ENCODE measurements at regions not wholly inside any gene's neighbourhood (a gene's known extent, or its start where the extent isn't known, plus 50 kb on each side); places are given as distances from the start of the nearest gene placed in this dataset.

DNA sequence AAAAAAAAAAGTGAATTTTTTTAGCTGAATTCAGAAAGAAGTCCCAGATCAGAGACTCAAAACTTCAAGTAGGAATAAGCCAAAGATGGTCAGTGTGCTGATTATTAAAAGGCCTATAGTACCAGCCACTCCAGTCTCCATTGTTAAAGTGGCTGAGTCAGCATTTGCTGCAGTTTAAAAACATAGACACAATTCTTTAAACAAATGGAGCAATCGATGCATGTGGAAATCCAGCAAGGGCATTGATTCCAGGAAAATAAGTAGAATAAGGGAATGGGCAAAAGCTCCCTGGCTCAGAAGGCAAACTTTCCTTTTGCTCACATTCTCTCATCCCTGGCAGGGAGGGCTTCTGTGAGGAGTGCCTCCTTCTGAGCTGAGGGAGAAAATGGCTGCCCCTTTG, 317.6 kb downstream of the LRIG3 start:
- TF ChIP-seq ZFX (IDR thresholded peaks at IDR 0.05) (no peak), CTCF (conservative IDR thresholded peaks at IDR 0.05) (no peak)
- no peak overlapping the region for H3K27ac ChIP-seq

GRCh38 chr12:58607805-58608204, 312.5 kb downstream of the LRIG3 start:
- H3K27ac ChIP-seq, result no peak overlapping the region
- TF ChIP-seq CTCF (conservative IDR thresholded peaks at IDR 0.05), result no peak
- no peak for TF ChIP-seq ZFX (IDR thresholded peaks at IDR 0.05)

DNA sequence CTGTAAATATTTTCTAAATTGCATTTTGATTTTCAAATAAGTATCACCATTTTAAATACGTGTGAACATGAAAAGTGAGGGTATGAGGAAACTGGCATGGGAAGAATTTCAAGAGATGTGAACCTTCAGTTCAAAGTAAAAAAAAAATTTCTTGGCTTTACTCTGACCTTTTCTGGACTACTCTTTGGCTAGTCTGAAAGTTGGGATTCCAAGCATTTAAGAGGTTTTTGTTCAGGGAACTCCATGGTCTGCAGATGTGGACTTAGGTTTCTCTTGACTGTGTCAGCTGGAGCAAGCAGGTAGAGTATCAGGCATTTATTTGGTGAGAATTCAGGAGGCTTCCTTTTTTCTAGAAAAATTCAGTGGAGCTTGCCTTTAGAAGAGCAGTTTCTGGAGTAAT, 311.6 kb downstream of the LRIG3 start:
- H3K27ac ChIP-seq, result no peak overlapping the region
- TF ChIP-seq CTCF (conservative IDR thresholded peaks at IDR 0.05) (no peak), ZFX (IDR thresholded peaks at IDR 0.05) (no peak)

DNA sequence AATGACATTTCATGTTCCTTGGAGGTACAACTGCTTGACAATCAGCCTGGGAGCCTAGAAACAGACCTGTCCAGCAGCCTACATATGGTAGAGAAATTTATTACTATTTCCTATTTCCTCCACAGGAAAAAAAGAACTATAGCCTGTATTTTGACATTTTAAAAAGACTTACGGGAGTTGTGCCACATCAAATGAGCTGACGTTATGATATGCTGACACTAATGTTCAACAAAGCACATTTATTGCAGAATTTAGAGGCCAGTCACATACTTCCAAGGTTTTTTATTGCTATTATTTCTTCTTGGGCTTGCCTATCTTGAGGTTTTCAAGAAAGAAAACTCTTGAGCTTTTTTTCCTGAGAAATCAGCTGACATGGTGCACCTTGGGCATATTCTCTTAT, 305.3 kb downstream of the LRIG3 start:
- no peak overlapping the region for H3K27ac ChIP-seq
- TF ChIP-seq CTCF (conservative IDR thresholded peaks at IDR 0.05), result no peak
- TF ChIP-seq ZFX (IDR thresholded peaks at IDR 0.05), result no peak

DNA sequence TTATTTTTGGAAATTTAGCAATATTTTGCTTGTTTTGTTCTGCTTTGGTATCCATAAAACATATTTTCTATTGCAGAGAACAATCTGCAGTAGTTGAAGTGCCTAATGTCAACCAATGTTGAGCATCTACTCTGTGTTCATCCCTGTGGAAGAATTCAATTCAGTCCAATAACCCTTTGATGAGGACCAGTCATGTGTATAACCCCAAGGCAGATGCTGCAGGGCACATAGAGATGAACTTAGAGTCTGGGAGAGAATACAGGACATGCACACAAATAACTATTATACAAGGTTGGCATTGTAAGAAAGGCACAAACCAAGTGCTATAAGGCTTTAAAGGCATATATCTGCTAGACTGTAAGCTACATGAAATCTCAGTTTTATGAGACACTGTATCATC, 304.7 kb downstream of the LRIG3 start:
- no peak overlapping the region for H3K27ac ChIP-seq
- TF ChIP-seq ZFX (IDR thresholded peaks at IDR 0.05) (no peak), CTCF (conservative IDR thresholded peaks at IDR 0.05) (no peak)

- TF ChIP-seq ZFX (IDR thresholded peaks at IDR 0.05) (no peak), CTCF (conservative IDR thresholded peaks at IDR 0.05) (no peak)
These were observed 303.7 kb downstream of the LRIG3 start for GRCh38 chr12:58616618-58617017.

GRCh38 chr12:58621126-58621525, 299.2 kb downstream of the LRIG3 start:
- H3K27ac ChIP-seq, result no peak overlapping the region
- TF ChIP-seq CTCF (conservative IDR thresholded peaks at IDR 0.05) (no peak), ZFX (IDR thresholded peaks at IDR 0.05) (no peak)

More at GRCh38 chr12:58616618-58617017, 303.7 kb downstream of the LRIG3 start:
- no peak overlapping the region for H3K27ac ChIP-seq

Measured in C4-2B (cell line).